ENCODE measurements at regions not wholly inside any gene's neighbourhood (a gene's known extent, or its start where the extent isn't known, plus 50 kb on each side); places are given as distances from the start of the nearest gene placed in this dataset.
A peak's percentile ranks its signal among the peaks of the same experiment; 100 is the strongest.

DNA sequence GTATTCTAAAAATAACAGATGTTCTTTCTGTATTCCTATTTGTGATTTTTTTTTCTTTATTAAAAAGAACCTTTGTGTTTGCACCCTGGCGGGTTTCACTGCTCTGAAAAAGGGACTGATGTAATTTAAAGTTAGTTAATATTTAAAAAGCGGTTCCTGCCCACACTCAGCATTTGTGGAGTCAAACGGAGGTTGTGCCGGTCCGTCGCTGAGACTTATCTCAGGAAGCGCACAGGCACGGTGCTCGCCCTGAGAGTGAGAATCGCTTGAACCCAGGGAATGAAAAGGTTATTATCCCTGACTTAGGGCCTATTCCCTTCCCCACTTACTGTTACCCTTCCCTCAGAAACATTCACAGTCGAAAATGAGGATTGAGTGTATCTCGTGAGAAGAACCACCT lies 366.7 kb downstream of the THBS2 start:
- WGBS, result 96% methylated on average over 12 of the region's 12 CpGs
- Histone ChIP-seq H3K4me1 (ENCODE audit: insufficient read depth, low read length) (no peaks in the 10 kb centered on the region), H3K4me3 (ENCODE audit: low read length) (no peak overlapping the region), H3K9ac (ENCODE audit: low read depth, low read length) (no peak overlapping the region), H3K27ac (ENCODE audit: low read depth, low read length) (no peak overlapping the region), H3K9me3 (ENCODE audit: insufficient read depth, low read depth, low read length) (no peaks in the 10 kb centered on the region), H3K36me3 (ENCODE audit: insufficient read depth, low read length) (no peaks in the 10 kb centered on the region), H3K27me3 (ENCODE audit: insufficient read depth, low read length) (peaks cover 14% of the 10 kb centered on the region)

GRCh38 chr6:168885751-168886742 lies 367.6 kb downstream of the THBS2 start:
- no peaks in the 10 kb centered on the region for H3K4me1 ChIP-seq (ENCODE audit: insufficient read depth, low read length)
- no peak overlapping the region for H3K9ac ChIP-seq (ENCODE audit: low read depth, low read length)
- no peaks in the 10 kb centered on the region for H3K9me3 ChIP-seq (ENCODE audit: insufficient read depth, low read depth, low read length)
- no peak overlapping the region for H3K27ac ChIP-seq (ENCODE audit: low read depth, low read length)
- H3K4me3 ChIP-seq (ENCODE audit: low read length), result no peak overlapping the region
- whole genome bisulfite sequencing, result 96% methylated on average over 51 of the region's 51 CpGs
- H3K27me3 ChIP-seq (ENCODE audit: insufficient read depth, low read length), result peaks cover 14% of the 10 kb centered on the region
- H3K36me3 ChIP-seq (ENCODE audit: insufficient read depth, low read length), result no peaks in the 10 kb centered on the region

- Histone ChIP-seq H3K9ac (ENCODE audit: low read depth, low read length) (no peak overlapping the region), H3K9me3 (ENCODE audit: insufficient read depth, low read depth, low read length) (no peaks in the 10 kb centered on the region), H3K27ac (ENCODE audit: low read depth, low read length) (no peak overlapping the region), H3K4me1 (ENCODE audit: insufficient read depth, low read length) (no peaks in the 10 kb centered on the region), H3K36me3 (ENCODE audit: insufficient read depth, low read length) (no peaks in the 10 kb centered on the region), H3K4me3 (ENCODE audit: low read length) (no peak overlapping the region), H3K27me3 (ENCODE audit: insufficient read depth, low read length) (peaks cover 14% of the 10 kb centered on the region)
- WGBS, result 91% methylated on average over 9 of the region's 9 CpGs
Measured at GRCh38 chr6:168885196-168885595, 368.4 kb downstream of the THBS2 start.

DNA sequence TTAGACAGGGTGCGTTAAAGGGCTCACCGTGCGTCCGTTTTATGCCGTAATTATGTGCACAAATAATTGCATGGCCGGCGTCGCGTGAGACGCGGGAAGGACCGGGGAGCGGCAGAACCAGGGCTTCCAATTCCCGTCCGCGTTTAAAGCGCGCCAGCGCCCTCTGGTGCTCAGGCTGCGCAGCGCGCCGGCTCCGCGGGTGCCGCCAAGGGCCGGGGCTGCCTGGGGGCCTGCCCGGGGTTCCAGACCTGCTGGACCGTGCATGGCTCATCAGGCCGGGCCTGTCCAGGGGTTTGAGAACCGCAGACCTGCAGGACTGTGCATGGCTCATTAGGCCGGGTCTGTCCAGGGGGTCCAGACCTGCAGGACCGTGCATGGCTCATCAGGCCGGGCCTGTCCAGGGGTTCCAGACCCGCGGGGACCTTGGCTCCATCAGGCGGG lies 369.0 kb downstream of the THBS2 start:
- 23% methylated on average over 37 of the region's 37 CpGs for WGBS
- Histone ChIP-seq H3K4me3 (ENCODE audit: low read length) (peak overlapping the region; percentile 23; the same call in 1 of the 2 replicates), H3K9me3 (ENCODE audit: insufficient read depth, low read depth, low read length) (no peaks in the 10 kb centered on the region), H3K36me3 (ENCODE audit: insufficient read depth, low read length) (no peaks in the 10 kb centered on the region), H3K9ac (ENCODE audit: low read depth, low read length) (no peak overlapping the region), H3K27me3 (ENCODE audit: insufficient read depth, low read length) (peaks cover 14% of the 10 kb centered on the region), H3K4me1 (ENCODE audit: insufficient read depth, low read length) (no peaks in the 10 kb centered on the region), H3K27ac (ENCODE audit: low read depth, low read length) (no peak overlapping the region)

DNA sequence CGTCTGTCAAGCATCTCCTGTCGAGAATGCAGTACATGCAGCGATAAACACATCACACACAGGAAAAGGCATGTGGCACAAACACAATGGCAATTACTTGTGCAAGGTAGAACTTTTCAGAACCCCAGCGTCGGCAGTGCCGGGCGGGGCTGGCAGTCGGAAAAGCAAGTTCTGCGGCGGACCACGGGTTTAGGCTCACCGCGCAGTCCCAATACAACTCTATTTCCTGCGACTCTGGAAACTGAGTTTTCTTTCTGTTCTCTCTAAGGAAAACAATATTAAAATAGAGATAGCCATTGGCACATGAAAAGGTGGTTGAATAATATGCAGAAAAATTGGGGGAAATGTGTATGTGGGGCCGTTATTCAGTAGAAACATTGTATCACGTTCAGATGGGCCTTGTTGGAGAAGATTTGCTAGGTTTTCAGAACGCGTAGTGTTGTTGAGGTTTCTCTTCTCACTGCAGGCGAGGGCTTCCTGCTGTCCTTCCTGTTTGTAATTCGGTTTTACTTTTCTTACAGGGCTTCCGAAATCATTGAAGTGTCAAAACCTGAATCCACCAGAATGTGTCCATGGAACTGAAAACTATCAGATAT lies 369.5 kb downstream of the THBS2 start:
- peak overlapping the region; percentile 23; the same call in 1 of the 2 replicates for H3K4me3 ChIP-seq (ENCODE audit: low read length)
- WGBS, result 86% methylated on average over 21 of the region's 21 CpGs

GRCh38 chr6:168883410-168884049 lies 370.1 kb downstream of the THBS2 start:
- Histone ChIP-seq H3K36me3 (ENCODE audit: insufficient read depth, low read length) (no peaks in the 10 kb centered on the region), H3K27me3 (ENCODE audit: insufficient read depth, low read length) (peaks cover 14% of the 10 kb centered on the region), H3K9ac (ENCODE audit: low read depth, low read length) (no peak overlapping the region), H3K4me3 (ENCODE audit: low read length) (no peak overlapping the region), H3K4me1 (ENCODE audit: insufficient read depth, low read length) (no peaks in the 10 kb centered on the region), H3K27ac (ENCODE audit: low read depth, low read length) (no peak overlapping the region), H3K9me3 (ENCODE audit: insufficient read depth, low read depth, low read length) (no peaks in the 10 kb centered on the region)
- WGBS, result 94% methylated on average over 13 of the region's 13 CpGs

More for the DNA sequence above, 369.5 kb downstream of the THBS2 start:
- H3K27me3 ChIP-seq (ENCODE audit: insufficient read depth, low read length), result peaks cover 14% of the 10 kb centered on the region
- H3K9me3 ChIP-seq (ENCODE audit: insufficient read depth, low read depth, low read length), result no peaks in the 10 kb centered on the region
- H3K4me1 ChIP-seq (ENCODE audit: insufficient read depth, low read length), result no peaks in the 10 kb centered on the region
- H3K27ac ChIP-seq (ENCODE audit: low read depth, low read length), result no peak overlapping the region
- H3K36me3 ChIP-seq (ENCODE audit: insufficient read depth, low read length), result no peaks in the 10 kb centered on the region
- no peak overlapping the region for H3K9ac ChIP-seq (ENCODE audit: low read depth, low read length)

DNA sequence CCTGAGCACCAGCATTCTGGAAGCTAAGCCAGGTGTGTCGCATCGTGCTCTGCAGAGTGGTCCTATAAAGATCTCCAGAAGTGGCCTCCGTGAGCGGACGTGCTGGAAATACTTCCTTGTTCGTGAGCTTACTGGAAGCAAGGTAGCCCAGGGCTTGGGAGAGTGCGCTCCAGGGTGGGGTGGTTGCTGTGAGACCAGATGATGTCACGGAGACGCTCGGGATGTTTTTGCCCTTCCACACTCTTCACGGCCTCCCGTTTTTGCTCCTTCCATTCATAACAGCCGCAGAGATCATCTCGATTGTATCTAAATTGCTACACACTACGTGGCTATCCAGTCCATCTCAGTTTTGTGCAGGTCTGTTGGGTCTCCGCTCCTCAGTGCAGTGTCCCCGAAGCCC lies 373.4 kb downstream of the THBS2 start:
- H3K9me3 ChIP-seq (ENCODE audit: insufficient read depth, low read depth, low read length), result no peaks in the 10 kb centered on the region
- H3K27me3 ChIP-seq (ENCODE audit: insufficient read depth, low read length), result peaks cover 14% of the 10 kb centered on the region
- H3K4me3 ChIP-seq (ENCODE audit: low read length), result no peak overlapping the region
- H3K27ac ChIP-seq (ENCODE audit: low read depth, low read length), result no peak overlapping the region
- H3K9ac ChIP-seq (ENCODE audit: low read depth, low read length), result no peak overlapping the region
- WGBS, result 85% methylated on average over 17 of the region's 17 CpGs
- H3K36me3 ChIP-seq (ENCODE audit: insufficient read depth, low read length), result no peaks in the 10 kb centered on the region
- no peaks in the 10 kb centered on the region for H3K4me1 ChIP-seq (ENCODE audit: insufficient read depth, low read length)

- no peaks in the 10 kb centered on the region for H3K9me3 ChIP-seq (ENCODE audit: insufficient read depth, low read depth, low read length)
- H3K27ac ChIP-seq (ENCODE audit: low read depth, low read length), result no peak overlapping the region
- H3K27me3 ChIP-seq (ENCODE audit: insufficient read depth, low read length), result no peaks in the 10 kb centered on the region
- no peak overlapping the region for H3K4me3 ChIP-seq (ENCODE audit: low read length)
- 85% methylated on average over 10 of the region's 10 CpGs for WGBS
- no peaks in the 10 kb centered on the region for H3K4me1 ChIP-seq (ENCODE audit: insufficient read depth, low read length)
- H3K36me3 ChIP-seq (ENCODE audit: insufficient read depth, low read length), result no peaks in the 10 kb centered on the region
- no peak overlapping the region for H3K9ac ChIP-seq (ENCODE audit: low read depth, low read length)
Measured at GRCh38 chr6:168877821-168878282, 375.8 kb downstream of the THBS2 start.

GRCh38 chr6:168876956-168877355 lies 376.7 kb downstream of the THBS2 start:
- Histone ChIP-seq H3K4me1 (ENCODE audit: insufficient read depth, low read length) (no peaks in the 10 kb centered on the region), H3K27me3 (ENCODE audit: insufficient read depth, low read length) (no peaks in the 10 kb centered on the region), H3K27ac (ENCODE audit: low read depth, low read length) (no peak overlapping the region), H3K36me3 (ENCODE audit: insufficient read depth, low read length) (no peaks in the 10 kb centered on the region), H3K9ac (ENCODE audit: low read depth, low read length) (no peak overlapping the region), H3K9me3 (ENCODE audit: insufficient read depth, low read depth, low read length) (no peaks in the 10 kb centered on the region), H3K4me3 (ENCODE audit: low read length) (no peak overlapping the region)
- WGBS, result 89% methylated on average over 15 of the region's 15 CpGs

DNA sequence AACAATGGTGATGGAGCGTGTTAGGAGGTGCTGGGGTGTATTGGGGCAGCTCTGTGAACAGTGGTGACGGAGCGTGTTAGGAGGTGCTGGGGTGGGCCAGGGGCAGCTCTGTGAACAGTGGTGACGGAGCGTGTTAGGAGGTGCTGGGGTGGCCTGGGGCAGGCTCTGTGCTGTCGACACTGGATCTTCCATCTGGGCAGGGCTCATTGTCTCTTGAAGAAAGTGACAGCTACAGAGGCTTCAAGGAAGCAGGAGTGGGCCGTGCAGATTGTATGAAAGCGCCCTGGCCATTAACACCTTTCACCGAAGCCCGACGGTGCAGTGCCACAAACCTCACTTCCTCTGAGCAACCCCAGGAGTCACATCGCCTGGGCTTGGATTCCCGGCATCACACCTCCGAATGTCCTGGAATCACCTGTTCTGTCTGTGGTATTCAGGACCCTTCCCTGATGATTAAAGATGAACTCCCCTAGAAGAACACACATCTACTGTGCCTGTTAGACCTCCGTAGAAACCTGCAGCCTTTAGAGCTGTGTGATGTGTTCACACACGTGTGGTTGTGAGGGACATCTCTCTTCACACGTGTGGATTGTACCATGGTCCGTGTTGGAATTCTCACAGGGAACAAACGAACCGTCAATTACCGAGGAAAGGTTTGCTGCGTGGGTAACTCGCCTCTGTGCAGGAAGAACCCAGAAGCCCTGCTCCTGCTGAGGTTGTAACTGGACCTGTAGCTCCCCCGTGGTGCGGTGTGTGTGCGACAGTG lies 377.7 kb downstream of the THBS2 start:
- Histone ChIP-seq H3K27me3 (ENCODE audit: insufficient read depth, low read length) (no peaks in the 10 kb centered on the region), H3K36me3 (ENCODE audit: insufficient read depth, low read length) (no peaks in the 10 kb centered on the region), H3K27ac (ENCODE audit: low read depth, low read length) (no peak overlapping the region), H3K4me3 (ENCODE audit: low read length) (no peak overlapping the region), H3K9ac (ENCODE audit: low read depth, low read length) (no peak overlapping the region), H3K9me3 (ENCODE audit: insufficient read depth, low read depth, low read length) (no peaks in the 10 kb centered on the region), H3K4me1 (ENCODE audit: insufficient read depth, low read length) (no peaks in the 10 kb centered on the region)
- WGBS, result 94% methylated on average over 26 of the region's 26 CpGs

All from HUES64 (cell line).